HG02759 (cell line): ENCODE measurements at regions not wholly inside any gene's neighbourhood (a gene's known extent, or its start where the extent isn't known, plus 50 kb on each side); places are given as distances from the start of the nearest gene placed in this dataset.

Experiments used
- ATAC-seq: cut with Tn5 transposase; IDR thresholded peaks from one replicate; pipeline ENCODE4 v1.9.1; 2021; ENCODE audit warnings: mild to moderate bottlenecking, moderate library complexity; ENCODE audit not compliant: unreplicated experiment

DNA sequence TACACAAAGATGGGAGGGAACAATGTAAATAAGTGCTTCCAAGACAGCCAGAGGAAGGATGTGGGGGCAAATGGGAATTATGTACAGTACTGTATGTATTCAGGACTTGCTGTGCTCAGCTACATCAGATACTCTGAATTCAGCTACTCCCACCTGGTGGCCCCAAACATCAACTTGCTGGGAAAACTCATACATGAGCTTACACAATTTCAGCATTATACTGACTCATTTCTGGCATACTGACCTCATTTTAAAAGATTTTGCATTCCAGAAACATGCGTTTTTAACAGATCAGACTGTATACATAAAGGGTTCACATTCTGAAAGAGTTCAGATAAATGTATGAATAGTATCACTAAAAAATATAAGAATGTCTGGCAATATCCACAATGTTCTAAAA lies 59.7 kb downstream of the GPX5 start:
- no peak for ATAC-seq

DNA sequence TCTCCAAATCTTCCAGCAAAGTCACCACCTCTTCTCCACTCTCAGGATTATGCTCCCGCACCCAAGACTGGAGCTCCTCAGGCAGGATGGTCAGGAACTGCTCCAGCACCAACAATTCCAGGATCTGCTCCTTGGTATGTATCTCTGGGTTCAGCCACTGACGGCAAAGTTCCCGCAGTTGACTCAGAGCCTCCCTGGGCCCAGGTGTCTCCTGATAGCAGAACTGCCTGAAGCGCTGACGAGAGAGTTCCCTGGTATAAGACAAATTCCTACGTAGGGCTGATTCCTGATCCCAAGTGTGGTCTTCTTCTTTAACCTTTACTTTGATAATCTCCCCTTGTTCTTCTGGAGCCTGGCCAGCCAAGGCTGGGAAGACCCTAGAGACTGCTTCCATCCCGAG lies 60.6 kb downstream of the GPX5 start:
- no peak for ATAC-seq

DNA sequence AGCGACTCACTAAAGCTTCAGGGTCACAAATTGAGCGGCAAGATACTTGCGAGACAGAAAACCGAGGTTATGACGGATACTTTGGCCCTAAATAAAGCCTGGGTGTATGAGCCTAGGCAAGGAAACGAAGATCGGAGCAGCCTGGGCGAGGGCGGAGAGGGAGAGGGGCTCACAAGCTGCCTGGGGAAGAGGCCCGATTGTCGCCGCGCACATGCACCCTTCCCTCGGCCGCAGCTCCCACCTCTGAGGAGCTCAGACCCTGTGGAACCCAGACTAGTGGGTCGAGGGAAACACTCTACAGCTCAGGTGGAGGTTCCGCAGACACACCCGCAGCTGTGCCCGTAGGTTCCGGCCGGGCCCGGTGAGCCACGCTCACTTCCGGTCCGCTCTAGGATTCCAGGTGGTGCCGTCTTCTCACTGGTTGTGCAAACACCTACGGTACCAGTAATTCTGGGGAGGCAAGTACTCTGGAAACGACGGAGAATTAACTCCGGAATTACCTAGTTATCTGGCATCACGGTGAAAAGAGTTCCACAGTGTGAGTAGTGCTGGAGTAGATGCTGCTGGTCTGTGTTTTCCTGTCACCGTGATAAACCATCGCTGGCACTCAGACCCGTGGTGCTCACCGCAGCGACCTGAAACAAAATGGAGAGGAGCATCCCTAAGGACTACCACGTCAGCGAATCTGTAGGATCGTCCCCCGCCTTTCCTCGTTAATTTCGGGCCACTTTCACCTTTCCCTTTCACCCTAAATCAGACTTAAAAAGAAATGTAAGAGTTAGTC lies 61.5 kb downstream of the GPX5 start:
- peak; percentile 75 for ATAC-seq

DNA sequence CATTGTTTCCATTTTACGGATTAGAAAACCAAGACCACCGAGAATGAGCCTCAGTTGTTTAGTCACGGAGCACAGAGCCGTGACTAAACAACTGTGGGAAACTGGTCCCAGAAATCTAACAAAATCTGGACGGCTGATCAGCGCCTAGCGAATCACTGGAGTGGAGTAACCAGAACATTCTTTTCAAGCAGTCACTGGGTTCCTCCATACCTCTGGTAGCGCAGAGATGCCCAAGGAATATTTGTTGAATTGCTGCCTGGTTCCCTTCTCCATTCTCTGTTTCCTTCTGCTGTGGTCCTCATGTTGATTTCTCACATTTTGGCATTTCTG lies 62.0 kb downstream of the GPX5 start:
- no peak for ATAC-seq

DNA sequence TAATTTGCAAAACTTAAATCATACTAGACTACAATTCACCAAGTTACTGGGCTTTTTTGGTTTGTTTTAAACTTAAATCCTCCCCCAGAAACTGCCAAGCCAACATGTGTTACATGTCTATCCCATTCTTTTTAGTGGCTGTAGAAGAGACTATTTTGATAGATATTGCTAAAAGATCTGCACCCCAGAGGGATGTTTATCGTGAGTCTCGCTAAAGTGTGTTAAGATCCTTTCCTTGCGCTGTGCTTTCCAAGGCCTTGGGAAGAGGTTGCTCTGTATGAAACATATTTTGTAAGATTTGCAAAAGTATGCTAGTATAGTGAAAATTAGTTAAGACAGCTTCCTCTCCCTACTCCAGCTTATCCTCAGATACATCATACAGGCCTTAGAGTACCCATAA lies 63.0 kb downstream of the GPX5 start:
- ATAC-seq = no peak

DNA sequence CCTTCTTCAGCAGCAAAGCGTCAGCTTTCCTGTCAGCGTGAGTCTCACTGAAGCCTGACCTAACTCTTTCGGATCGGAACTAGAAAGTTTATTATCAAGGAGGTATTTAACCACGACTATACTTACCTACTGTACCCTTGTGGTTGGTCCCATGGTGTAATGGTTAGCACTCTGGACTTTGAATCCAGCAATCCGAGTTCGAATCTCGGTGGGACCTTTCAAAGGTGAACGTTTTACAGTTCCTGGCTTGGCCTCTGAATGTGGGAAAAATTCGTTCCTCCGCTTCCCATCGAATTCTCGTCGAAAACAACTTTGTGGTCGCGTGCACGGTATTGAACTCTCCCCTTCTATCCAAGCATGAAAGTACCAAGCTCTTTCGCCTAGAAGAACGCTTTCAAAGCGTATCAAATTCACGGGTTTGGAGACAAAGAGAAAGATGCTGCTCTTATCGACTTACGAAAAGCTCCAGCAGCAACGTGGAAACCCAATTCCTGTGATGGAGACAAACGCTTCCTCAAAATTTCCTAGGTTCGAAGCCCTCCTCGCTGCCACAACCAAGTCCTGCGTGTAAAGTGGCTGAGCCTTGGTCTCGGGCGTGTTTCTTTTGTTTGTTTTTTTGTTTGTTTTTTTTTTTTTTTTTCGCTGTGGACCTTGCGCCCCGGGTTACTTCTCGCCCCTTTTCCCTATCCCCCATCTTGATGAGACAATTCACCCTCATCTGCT lies 63.7 kb downstream of the GPX5 start:
- peak; percentile 58 for ATAC-seq

DNA sequence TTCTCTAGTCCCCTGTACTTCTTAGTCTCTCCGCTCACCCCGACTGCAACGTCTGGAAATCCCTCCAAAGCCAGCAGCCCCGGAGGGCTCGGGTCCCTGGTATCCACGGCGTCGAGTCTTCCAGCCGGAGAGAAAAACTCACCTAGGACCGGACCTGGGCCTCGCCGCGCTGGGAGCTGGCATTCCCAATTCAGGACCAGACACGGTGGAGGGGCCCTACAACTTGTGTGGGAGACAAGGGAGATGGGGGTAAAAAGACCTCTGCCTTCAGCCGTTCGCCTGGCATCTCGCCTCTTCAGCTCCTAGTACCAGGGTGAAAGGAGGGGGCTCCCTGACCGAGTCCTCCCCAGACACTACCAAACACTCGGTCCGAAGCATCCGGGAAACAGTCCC lies 64.3 kb downstream of the GPX5 start:
- no peak for ATAC-seq

DNA sequence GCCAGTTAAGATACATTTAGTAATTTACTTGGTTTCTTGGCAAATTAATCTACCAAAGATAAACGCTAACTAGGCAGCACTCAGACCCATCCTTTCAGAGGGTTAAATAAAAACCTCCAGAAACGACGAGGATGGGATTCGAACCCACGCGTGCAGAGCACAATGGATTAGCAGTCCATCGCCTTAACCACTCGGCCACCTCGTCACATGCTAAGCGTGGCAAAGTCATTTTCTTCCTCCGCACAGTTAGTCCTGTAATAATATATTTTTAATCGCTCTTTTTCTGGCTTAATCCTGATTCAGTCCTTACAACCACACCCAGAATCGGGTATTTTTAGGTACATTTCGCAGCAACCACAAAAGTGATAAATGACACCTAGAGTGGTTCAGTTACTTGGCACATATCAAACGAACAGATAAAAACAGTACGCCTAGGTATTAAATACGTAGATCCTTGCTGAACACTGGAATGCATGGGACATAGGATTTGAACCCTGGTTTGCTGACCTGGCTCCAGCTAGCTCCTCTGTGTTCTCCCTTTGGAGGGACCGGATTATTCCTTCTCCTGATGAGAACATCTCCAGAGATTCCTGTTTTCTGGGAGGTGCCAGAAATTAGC lies 71.6 kb downstream of the GPX5 start:
- ATAC-seq = no peak

DNA sequence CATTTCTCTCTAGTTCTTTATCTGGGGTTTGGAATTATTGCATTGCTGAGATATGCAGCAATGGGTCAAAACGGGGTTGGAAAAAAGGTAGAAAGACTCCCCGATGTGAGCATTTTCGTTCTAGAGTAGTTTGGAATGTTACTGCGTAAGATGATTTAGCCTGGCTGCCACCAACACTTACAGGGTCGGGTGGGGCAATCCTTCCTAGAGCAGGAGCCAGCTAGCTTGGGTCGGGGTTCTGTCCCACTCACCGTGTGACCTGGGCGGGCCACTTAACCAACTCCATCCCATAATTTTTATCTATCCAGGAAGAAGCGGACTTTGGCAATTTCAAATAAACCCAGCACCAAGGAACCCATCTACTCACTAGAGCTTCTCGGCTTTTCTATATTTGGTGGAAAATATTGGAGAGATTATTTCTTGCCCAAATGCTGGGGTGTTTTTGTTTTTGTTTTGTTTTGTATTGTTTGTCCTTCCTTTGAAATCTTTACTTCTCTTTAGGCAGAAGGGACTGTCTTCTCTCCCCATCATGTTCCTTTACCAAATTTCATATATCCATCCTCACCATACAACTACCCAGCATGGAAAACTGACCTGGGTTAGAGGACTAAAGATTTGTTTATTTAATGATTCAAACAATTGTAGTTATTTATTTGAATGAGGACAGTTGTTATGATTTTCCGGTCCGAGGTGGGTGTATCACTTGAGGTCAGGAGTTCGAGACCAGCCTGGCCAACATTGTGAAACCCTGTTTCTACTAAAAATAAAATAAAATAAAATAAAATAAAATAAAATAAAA lies 72.4 kb downstream of the GPX5 start:
- ATAC-seq = no peak

DNA sequence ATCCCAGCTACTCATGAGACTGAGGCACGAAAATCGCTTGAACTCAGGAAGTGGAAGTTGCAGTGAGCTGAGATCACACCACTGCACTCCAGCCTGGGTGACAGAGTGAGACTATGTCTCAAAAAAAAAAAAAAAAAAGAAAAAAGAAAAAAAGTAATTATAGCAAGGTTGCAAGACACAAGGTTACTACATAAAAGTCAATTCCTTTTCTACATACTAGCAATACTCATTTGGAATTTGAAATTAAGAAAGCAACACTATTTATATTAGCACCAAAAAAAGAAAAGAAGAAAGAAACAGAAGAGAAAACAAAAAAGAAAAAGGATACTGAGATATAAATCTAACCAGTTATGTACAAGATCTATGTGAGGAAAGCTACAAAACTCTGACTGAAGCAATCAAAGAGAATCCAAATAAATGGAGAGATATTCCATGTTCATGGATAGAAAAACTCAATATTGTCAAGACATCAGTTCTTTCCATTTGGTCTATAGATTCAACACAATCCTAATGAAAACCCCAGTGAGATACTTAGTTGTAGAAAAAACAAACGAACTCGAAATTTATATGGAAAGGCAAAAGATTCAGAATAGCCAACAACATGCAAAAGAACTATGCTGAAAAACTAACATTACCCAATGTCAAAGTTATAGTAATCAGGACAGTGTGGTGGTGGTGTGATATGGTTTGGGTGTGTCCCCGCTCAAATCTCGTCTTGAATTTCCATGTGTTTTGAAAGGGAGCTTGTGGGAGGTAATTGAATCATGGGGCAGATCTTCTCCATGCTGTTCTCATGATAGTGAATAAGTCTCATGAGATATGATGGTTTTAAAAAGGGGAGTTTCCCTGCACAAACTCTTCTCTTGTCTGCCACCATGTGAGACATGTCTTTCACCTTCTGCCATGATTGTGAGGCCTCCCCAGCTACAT lies 73.3 kb downstream of the GPX5 start:
- ATAC-seq = no peak

DNA sequence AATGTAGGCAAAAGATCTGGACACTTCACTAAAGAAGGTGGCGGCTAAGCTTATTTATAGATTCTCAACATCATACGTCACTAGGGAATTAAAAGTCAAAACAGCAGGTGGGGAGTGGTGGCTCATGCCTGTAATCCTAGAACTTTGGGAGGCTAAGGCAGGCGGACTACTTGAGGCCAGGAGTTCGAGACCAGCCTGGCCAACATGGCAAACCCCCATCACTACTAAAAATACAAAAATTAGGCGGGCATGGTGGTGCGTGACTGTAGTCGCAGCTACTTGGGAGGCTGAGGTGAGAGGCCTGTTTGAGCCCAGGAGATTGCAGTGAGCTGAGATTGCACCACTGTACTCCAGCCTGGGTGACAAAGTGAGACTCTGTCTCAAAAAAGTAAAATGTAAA lies 74.6 kb downstream of the GPX5 start:
- no peak for ATAC-seq

DNA sequence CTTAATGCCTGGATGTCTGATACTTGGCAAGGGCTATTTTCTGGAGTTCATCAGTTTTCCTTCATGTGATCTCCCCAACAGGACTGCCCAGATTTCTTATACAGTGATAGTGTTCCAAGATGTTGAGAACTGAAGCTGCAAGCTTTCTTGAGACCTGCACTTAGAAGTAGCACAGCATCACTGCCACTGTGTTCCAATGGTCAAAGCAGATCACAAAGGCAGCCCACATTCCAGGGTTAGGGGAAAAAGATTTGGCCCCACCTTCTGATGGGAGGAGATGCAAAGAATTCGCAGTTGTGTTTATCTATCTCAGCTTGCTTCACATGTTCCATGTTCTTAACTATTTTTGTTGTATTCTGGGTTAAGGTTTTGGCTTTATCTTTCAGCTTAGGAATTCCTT lies 78.2 kb downstream of the GPX5 start:
- no peak for ATAC-seq

DNA sequence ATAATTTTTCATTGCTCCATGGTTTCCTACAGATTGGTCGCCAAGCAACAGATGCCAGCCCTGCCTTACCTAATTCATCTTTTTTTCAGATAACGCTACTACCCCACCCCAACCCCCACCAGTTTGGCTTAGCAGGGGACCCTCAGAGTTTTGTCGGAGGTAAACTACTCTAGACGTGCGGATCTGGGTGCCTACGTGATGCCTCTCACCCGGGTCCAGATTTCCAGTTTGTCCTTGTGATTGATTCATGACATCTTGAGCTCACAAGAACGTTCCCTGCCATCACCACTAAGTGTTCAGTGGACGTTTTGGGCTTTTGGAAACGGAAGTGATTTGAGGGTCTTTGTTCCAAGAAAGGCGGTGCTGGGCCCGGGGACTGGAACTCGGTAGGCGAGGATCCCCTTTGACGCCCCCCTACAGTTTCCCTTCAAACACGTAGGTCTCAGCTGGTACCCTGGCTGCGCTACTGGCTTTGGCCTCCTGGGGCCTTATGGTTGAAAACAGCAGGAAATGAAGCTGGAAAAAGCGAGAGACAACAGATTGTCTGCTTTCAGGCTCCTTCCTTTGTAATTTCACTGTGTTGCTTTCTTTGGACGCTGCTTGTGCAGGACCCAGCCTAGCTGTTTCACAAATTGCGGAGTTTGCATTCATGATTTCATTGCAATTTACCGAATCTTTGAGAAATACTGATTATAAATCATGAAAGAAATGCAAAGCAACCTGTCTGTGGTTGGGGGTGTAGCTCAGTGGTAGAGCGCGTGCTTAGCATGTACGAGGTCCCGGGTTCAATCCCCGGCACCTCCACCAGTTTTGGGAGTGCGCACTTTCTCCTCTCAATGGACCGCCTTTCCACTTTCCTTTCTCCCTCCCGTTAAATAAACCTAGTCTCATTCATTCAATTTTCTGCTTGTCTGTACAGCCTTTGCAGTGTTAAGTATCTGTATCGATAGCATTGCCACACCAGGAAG lies 81.0 kb downstream of the GPX5 start:
- peak; percentile 59 for ATAC-seq

DNA sequence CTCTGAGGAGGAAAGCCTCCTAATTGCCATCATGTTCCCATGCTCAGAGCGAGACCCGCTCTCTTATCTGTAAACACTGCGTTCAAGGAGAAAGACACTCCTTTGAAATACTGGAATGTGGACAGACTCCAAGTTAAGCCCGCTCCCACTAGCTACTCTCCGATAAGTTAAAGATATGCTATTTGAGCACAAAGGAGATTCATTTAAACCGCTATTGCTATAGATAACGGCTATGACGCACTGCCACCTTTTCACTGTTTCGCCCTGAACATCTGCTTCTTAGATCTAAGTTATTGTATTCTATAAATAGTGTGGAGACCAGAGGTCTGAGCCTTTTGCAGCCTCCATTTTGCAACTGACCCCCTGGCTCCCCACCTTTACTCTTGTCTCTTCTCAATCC lies 82.3 kb downstream of the GPX5 start:
- no peak for ATAC-seq

DNA sequence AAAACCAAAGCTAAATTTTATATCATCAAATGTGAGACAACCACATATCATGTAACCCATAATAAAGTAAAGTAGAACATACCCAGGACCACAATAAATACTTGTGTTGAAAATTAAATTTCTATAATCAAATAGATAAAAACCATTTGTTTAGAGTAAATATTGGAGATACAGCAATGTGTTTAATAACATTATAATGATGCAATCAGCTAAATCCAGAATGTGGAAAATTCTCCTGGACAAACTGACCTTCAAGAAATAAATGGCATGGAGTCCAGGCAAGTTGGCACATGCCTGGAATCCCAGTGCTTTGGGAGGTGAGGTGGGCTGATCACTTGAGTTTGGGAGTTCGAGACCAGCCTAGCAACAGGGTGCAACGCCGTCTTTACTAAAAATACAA lies 84.0 kb downstream of the GPX5 start:
- no peak for ATAC-seq

DNA sequence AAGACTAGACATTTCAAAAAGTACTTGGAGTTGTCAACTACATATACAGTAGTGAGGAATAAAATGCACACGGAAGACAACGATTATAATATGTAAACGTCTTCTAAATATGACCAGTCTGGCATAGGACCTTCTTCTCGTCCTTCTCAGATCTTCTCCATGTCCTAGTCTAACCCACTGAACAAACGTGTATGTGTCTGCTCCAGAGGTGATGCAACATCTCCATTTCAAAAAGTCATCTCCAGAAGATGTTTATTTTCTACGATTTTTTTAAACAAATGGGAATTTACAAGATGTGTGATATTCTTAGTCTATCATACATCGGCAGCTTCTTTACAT lies 89.9 kb downstream of the GPX5 start:
- ATAC-seq = no peak

DNA sequence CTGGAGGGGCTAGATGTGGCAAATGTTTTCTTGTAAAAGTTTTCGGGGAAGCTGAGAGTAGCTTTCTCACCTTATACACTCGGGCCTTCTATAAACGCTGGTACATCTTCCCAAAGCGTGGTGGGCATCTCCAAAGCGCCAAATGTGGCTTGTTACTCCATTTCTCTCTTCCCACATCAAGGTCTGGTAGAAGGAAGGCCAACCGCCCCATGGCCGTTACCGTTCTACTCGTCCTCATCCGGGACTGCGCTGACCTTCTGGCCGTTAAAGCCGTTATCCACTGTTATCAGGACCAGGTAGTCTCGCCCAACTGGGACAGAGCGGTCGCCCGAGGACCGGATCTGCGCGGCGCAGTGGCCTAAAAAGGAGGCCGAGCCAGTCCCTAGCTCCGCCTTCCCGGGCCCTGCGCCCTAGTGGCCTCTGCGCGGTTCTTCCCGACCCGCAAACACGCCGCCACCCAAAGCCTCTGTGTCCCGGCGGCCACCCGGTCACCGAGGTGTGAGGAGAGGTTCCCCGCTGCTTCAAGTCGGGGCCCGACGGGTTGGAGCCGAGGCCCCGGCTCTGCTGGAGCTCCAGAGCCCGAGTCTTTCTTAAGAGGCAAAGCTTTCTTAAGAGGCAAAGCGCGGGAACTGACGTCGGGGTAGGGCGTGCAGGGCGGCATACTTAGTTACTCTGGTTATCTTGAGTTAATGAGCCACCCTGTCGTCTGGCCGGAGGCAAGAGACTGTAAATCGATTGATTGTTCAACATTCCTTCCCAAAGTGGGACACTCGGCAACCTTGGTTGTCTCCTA lies 90.5 kb downstream of the GPX5 start:
- no peak for ATAC-seq

DNA sequence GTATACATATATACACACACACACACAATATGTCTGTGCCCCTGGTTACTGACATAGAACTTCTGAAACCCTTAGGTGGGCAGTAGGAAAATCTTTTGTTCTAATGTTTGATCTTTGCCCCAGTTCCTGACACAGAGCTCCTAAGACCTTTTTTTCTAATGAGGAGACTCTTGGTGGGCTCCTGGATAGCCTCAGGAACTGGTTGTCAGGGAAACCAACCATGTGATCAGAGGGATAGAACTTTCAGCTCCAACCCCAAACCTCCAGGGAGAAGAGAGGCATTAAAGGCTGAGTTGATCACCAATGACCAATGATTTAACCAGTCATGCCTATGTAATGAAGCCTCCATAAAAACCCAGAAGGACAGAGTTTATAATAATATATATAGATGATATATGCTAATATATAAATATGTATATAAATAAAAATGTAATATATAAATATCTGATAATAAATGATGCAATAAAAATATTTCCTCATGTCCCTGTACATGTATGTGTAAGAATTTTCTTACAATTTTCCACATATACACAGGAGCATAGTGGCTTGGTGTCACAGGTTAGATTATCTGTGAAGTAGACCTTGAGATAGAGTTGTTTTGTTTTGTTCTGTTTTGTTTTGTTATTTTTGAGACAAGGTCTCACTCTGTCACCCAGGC lies 93.3 kb downstream of the GPX5 start:
- ATAC-seq = no peak
